Fibroblast of lung (primary cell): ENCODE measurements at regions not wholly inside any gene's neighbourhood (a gene's known extent, or its start where the extent isn't known, plus 50 kb on each side); places are given as distances from the start of the nearest gene placed in this dataset.

ENCODE experiments used
- EZH2 ChIP-seq: IDR thresholded peaks from 2 replicates; pipeline ENCODE4 v1.5.1; 2012; ENCODE audit warnings: low read length, control low read depth, mild to moderate bottlenecking; ENCODE audit errors: missing control alignments
- TF ChIP-seq, protein P1 (sequence below), 2 donors: IDR thresholded peaks in 1 of 2; conservative IDR thresholded peaks in 1 of 2; 1 replicate in 1 of 2; 2 replicates in 1 of 2; pipeline ENCODE4 v1.5.1; 2011 to 2012; ENCODE audit warnings: low read length in 2 of 2, control low read depth in 1 of 2, inconsistent platforms in 1 of 2, low read depth in 1 of 2, mild to moderate bottlenecking in 1 of 2

DNA sequence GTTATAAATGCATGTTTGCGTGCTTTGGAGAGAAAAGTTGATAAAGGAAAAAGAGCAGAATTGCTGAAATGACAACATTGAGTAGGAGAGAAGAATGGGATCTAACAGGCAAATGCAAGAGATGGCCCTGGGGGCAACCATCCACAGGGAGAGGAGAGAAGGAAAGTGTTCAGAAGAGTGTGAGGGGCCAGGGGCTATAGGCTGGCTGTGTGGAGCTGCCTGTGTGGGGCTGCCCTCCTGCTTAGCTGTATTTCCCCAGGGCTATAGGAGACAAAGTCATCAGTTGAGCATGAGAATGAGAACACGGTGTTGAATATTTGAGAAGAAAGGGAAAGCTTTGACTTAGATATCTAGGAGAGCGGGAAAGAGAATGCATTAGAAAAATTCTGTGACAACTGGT is 572.0 kb downstream of the SOX11 start:
- TF ChIP-seq, protein P1, sequence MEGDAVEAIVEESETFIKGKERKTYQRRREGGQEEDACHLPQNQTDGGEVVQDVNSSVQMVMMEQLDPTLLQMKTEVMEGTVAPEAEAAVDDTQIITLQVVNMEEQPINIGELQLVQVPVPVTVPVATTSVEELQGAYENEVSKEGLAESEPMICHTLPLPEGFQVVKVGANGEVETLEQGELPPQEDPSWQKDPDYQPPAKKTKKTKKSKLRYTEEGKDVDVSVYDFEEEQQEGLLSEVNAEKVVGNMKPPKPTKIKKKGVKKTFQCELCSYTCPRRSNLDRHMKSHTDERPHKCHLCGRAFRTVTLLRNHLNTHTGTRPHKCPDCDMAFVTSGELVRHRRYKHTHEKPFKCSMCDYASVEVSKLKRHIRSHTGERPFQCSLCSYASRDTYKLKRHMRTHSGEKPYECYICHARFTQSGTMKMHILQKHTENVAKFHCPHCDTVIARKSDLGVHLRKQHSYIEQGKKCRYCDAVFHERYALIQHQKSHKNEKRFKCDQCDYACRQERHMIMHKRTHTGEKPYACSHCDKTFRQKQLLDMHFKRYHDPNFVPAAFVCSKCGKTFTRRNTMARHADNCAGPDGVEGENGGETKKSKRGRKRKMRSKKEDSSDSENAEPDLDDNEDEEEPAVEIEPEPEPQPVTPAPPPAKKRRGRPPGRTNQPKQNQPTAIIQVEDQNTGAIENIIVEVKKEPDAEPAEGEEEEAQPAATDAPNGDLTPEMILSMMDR (conservative IDR thresholded peaks at IDR 0.05 in 1 of 2, IDR thresholded peaks at IDR 0.05 in 1 of 2; ENCODE audit: low read depth in 1 of 2, low read length in 2 of 2) = no peak
- TF ChIP-seq EZH2 = no peak
